GM18517 (cell line): ENCODE measurements at regions not wholly inside any gene's neighbourhood (a gene's known extent, or its start where the extent isn't known, plus 50 kb on each side); places are given as distances from the start of the nearest gene placed in this dataset.
"Not testable (repeated sequence)": the region's sequence is repeated elsewhere in the genome, so short reads cannot be mapped to it uniquely, and the experiment has no call there.

Experiments used
- ATAC-seq: cut with Tn5 transposase; IDR thresholded peaks from one replicate; pipeline ENCODE4 v1.9.1; 2021; ENCODE audit warnings: mild to moderate bottlenecking, moderate library complexity; ENCODE audit not compliant: unreplicated experiment

DNA sequence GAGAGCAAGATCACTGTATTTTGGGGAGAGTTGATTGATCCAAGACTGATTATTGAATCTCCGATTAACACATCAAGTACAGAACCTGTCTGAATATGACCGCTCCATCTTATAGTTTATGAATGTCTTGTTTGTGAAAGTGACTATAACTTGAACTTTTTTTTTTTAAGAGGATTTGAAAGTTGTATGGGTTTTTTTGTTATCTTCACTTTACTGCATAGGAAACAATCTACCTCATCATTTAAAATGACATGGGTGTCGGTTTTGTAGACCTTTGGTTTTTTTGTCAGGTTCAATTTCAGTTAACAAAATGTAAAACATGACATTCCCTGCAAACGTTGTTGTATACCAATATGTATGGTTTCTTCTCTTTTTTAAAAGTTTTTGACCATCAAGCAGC lies 103.0 kb upstream of the NUDT6 start:
- ATAC-seq = no peak

DNA sequence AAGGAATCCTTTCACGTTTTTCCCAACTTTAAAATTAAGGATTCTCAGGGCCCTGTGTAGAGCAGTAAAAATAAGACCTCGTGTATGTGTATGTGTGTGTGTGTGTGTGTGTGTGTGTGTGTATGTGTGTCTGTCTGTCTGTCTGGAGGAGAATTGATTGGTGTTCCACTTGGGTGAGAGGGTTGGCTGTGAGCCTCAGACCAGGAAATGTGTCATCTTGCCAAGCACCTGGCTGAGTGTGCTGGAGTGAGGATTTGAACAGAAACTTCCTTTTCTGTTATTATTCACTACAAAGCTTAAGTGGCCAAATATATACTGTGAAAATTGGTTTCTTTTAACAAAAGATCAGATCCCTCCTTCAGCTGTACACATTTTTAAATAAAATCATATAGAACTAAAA lies 103.6 kb upstream of the NUDT6 start:
- ATAC-seq = not testable (repeated sequence)

DNA sequence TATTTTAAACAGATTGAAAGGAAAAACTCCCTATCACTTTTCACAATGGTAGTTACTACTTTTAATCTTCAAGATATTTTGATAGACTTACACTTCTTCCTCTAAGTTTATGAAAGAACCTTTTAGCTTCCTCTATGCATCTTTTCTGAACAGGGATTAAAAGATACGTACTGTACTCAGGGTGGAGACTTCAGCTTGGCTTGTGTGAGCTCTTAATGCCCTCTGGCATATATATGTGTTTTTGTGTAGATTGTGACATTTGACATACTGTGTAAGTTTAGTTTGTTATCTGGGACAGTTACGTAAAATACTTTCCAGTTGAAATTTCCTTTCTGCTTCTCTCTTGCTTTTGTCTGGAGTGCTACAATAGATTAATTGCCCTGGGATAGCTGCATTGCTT lies 109.3 kb upstream of the NUDT6 start:
- ATAC-seq = no peak

DNA sequence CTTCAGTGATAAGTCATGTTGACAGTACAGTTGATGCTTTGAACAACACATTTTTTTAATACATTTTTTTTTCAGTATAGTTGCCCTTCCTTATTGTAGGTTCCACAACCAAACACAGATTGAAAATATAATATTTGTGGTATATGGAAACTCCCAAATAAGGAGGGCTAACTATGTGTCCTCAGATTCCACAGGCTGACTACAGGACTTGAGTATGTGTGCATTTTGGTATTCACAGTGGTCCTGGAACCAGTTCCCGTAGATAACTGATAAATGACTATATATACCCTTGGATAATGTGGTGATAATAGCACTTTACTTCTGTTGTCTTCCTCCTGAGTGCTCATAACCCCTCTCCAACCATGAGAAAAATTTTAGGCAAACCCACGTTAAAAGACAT lies 111.6 kb upstream of the NUDT6 start:
- no peak for ATAC-seq

DNA sequence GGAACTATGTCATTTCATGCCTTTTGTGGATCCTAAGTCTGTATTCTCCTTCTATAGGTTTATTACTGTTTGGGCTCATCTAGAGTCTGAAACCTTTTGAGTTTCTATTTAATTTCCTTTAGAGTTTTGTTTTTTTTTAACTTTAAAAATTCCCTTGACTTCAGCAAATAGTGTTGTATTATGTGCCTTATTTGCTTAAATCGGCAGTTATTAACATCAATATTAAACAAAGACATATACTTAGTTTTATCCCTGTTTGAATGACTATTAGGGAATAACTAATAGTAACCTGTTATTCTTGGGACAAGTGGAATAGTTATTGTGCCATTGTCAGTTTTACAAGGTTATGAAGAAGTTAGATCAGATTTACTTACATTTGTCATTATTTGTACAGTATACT lies 112.8 kb upstream of the NUDT6 start:
- no peak for ATAC-seq

DNA sequence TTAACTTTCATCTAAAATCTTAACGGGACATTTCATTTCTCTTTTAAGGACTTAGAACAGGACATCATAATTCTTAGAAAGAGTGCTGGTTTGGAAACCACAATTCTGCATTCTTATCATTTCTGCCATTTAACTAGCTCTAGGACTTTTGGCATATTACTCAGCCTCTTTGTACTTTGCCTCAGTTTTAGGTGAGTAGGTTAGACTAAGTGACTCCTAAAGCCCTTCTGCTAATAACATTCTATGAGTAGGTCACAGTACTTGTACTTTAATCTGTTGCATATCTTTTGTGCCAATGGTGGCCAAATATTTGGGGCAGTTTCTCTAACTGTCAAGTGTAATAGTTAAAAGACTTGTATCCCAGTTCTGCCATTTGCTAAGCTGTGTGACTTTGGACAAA lies 115.4 kb upstream of the NUDT6 start:
- ATAC-seq = no peak

DNA sequence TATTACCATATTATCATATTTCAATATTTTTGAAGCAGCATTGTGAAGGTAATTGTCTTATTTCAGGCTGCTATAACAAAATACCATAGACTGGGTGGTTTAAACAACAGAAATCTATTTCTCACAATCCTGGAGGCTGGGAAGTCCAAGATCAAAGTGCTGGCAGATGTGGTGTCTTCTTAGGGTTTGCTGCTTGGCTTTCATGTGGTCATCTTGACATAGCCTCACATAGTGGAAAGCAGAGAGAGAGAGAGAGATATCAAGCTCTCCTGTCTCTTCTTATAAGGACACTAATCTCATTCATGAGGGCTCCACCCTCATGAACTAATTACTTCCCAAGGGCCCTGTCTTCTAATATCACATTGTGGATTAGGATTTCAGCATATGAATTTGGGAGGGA lies 119.7 kb upstream of the NUDT6 start:
- no peak for ATAC-seq

DNA sequence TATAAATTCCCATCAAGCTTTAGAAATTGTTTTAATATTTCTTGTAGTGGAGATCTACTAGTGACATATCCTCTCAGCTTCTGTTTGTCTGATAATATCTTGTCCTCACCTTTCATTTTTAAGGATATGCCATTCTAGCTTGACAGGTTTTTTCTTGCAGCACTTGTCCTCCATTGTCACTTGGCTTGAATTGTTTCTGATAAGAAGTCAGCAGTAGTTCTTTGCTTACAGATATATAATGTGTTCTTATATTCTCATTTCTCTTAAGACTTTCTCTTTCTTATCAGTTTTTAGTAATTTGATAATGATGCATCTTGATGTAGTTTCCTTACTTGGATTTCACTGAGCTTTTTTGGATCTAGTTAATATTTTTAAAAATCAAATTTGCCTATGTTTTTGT lies 120.6 kb upstream of the NUDT6 start:
- ATAC-seq = no peak

DNA sequence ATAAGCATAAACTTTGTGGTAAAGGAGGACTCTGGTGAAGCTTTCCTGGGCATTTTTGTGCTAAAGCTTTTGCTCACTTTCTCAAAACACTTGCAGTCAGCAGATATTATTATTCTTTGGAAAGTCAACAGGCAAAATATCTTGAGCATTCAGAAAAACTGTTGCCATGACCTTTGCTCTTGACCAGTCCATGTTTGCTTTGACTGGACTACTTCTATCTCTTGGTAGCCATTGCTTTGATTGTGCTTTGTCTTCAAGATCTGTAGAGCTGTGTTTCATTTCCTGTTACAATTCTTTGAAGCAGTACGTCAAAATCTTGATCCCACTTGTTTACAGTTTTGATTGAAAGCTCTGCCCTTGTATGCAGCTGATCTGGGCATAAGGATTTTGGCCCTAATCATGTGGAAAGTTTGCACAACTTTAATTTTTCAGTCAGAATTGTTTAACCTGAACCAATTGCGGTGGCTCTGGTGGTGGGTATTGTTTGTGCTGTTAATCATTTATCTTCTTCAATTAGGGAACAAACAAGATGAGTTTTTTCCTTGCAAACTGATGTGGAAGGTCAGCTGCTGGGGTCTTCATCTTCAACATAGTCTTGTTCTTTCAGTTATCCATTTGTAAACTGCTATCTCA lies 121.5 kb upstream of the NUDT6 start:
- no peak for ATAC-seq

DNA sequence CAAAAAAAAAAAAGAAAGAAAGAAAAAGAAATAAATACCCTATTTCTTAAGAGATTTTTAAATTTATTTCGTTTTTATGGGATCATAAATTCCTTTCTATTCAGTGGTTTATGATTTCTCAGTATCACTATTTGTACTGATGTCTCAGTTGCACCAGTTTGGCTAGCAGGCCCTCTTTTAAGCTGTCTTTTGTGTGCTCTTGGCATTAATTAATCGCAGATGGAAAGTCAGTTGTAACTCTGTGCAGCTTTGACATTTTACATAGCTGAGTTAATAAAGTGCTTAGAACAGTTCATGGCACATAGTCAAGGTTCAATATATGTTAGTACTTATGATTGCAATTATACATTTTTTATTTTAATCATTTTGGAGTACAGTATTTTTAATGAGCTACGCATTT lies 123.7 kb upstream of the NUDT6 start:
- ATAC-seq = no peak

DNA sequence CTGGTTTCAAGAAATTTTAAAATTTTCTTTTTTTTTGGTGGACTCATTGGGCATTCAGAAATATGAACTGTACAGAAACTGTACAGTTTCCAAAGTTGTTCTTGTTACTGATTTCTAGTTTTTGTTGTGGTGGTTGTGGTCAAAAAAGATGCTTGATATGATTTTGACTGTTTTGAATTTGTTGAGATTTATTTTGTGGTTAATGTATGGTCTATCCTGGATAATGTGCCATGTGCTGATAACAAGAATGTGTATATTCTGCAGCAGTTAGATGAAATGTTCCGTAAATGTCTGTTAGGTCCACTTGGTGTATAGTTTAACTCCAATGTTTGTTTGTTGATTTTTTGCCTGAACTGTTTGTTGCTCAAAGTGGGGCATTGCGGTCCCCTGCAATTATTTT lies 127.6 kb upstream of the NUDT6 start:
- ATAC-seq = no peak

DNA sequence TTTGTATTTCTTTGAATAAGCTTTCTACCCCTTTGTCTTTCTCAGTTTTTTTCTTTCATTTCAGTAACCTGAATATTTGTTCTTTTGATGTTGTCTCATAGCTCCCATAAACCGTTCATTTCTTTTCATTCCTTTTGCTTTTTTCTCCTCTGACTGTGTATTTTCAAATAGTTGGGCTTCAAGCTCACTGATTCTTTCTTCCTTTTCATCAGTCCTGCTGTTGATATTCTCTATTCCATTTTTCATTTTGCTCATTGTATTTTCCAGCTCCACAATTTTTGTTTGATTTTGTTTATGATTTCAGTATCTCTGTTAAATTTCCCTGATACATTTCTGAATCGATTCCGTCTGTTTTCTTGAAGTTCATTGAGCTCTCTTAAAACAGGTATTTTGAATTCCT lies 129.6 kb upstream of the NUDT6 start:
- ATAC-seq = no peak

DNA sequence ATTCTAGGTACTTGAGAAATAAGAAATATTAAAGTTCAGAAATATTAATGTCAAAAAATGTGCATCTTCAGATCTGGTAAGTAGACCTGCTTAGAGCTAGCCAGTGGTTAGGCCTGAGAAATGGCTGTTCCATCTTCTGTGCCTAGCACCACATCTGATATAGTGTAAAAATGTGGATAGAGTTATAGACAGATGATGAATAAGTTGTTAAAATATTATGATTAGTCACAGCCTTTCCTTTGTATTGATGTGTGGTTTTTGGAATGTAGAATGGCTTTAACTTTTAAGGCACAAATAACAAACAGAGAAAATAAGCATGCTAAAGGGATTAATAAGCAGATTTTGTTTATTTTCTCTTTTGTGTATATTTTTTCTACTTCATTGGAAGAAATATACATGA lies 133.5 kb upstream of the NUDT6 start:
- ATAC-seq = no peak

DNA sequence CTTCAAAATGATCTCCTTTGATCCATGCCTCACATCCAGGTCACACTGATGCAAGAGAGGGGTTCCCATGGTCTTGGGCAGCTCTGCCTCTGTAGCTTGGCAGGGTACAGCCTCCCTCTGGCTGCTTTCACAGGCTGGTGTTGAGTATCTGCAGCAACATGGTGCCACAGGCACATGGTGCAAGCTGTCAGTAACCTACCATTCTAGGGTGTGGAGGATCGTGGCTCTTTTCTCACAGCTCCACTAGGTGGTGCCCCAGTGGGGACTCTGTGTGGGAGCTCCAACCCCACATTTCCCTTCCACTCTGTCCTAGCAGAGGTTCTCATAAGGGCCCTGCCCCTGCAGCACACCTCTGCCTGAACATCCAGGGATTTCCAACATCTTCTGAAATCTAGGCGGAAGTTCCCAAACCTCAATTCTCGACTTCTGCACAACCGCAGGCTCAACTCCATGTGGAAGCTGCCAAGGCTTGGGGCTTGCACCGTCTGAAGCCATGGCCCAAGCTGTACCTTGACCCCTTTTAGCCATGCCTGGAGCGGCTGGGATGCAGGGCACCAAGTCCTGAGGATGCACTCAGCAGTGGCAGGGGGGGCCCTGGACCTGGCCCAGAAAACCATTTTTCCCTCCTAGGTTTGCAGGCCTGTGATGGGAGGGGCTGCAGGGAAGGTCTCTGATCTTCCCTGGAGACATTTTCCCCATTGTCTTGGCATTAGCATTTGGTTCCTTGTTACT lies 137.8 kb upstream of the NUDT6 start:
- ATAC-seq = no peak

DNA sequence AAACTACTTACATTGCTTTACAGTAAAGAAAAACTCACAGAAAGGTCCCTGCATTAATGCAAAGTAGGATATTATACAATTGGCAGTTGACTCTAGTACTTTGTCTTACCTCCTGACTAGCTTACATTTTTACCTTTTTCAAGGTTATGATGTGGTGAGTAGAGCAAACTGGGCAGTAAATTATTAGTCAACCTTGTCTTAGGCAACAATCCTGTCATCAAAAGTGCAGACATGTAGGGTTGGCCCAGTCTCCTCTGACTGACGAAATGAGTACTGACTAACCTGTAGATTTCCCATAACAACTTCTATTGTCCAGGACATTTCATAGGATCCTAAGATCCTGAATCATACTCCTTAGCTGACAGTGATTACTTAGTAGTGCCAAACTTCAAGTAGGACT lies 142.0 kb upstream of the NUDT6 start:
- no peak for ATAC-seq

DNA sequence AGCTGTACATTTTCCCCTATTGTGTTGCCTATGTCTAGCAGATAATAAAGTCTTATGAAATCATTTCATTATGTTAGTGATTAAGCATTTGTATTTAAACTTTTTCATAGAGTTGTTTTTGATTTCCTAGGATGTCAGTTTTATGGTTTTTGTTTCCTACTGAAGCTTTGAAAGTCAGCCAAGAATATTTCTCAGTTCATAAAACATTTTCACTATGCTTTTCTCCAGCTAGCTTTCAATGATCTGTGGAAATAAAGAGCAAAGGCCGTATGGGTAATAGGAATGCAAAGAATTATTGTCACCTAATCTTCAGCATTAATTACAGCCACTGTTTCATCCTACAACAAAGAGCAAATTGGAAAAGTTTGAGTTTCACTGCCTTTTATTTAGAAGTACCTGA lies 145.7 kb upstream of the NUDT6 start:
- no peak for ATAC-seq

DNA sequence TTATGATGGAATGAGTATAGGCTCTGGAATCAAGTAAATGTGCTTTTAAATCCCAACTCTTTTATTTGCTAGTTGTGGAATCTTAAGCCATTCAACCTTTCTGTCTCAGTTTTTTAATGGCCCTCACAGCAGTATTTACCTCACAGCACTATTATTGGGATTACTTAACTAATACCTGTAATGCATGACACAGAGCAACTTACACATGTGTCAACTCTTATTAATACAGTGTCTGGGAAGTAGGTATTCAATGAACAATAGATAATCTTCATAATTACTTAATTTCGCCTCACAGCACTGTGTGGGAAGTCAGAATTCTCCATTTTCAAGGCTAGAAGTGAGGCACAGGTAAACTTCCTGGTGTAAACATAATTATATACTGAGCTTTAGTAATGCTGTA lies 149.7 kb upstream of the NUDT6 start:
- ATAC-seq = no peak

DNA sequence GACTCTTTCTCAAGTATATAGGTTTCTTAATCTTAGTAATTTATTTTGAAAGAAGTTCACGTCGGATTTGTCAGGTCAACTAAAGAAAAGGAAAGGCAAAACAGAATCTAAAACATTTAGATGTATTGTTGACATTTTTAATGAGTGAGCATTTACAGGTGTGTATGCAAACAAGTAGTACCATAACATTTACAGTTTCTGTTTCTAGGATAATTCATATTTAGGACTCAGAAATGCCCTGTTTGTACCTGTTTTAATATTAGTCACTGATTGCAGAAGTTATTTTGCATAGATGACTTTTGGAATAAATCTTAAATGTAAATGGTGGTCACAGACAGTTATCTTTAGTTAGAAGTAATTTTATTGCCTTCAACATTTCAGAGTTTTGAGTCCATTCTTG lies 151.3 kb upstream of the NUDT6 start:
- peak; percentile 52 for ATAC-seq

DNA sequence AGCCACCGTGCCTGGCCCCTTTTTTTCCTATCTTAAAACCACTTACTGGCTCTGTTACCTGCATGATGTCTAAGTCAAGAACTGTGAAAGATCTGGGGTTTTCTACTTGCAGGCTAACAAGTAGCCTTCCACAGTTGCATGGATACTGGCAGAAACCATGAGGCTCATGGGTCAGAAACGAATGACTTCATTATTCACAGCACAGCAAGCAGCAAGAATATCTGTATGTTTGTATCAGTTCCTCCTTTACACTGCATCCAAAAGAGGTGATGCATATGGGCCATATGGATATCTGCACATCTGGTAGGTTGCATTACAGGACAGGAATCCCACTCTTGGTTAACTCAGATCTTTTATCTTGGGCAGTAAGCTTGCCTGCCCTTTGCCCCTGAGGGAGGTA lies 154.9 kb upstream of the NUDT6 start:
- ATAC-seq = no peak

DNA sequence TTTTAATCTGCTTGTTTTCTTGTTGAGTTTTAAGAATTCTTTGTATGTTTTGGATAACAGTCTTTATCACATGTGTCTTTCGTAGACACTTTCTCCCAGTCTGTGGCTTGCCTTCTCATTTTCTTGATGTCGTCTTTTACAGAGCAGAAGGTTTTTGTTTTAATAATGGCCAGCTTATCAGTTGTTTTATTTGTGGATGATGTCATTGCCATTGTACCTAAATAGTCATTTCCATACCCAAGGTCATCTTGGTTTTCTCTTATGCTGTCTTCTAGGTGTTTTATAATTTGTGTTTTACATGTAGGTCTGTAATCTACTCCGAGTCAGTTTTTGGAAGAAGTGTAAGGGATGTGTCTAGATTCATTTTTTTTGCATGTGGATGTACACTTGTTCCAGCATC lies 159.6 kb upstream of the NUDT6 start:
- no peak for ATAC-seq

DNA sequence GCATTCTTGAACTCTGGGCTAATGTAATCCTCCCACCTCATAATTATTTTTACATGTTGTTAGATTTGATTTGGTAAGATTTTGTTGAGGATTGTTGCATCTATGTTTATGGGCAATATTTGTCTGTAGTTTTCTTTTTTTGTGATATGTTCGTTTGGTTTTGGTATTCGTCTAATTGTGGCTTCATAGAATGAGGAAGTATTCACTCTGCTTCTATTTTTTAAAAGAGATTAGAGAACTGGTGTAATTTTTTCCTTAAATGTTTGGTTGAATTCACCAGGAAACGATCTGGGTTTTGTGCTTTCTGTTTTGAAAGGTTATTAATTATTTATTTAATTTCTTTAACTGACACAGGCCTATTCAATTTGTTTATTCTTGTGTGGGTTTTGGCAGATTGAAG lies 161.2 kb upstream of the NUDT6 start:
- ATAC-seq = no peak

DNA sequence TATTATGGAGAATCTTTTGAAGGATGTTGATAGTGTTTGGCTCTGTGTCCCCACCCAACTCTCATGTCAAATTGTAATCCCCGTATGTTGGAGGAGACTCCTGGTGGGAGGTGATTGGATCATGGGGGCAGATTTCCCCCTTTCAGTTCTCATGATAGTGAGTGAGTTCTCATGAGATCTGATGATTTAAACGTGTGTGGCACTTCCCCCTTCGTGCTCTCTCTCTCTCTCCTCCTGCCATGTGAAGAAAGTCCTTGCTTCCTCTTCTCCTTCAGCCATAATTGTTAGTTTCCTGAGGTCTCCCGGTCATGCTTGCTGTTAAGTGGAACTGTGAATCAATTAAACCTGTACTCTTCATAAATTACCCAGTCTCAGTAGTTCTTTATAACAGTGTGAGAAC lies 166.1 kb upstream of the NUDT6 start:
- ATAC-seq = no peak

DNA sequence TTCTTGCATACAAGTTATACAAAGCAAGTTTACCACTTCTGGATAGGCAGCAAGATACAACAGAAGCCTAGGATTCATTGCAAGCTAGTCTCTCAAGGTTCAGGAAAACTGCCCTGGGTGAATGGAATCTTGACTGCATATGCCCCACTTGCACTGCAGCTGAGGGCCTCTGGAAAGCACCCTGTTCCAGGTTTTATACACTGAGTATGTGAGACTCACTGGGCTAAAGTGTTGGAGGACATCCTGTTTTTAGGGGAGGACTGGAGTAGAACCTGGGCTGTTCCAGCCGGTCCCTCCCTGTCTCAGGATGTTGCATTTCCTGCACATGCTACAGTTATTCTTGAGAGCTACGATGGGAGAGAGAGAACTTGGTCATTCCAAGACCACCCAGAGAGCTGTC lies 168.5 kb upstream of the NUDT6 start:
- no peak for ATAC-seq
